H1 (cell line): ENCODE measurements at regions not wholly inside any gene's neighbourhood (a gene's known extent, or its start where the extent isn't known, plus 50 kb on each side); places are given as distances from the start of the nearest gene placed in this dataset.

Source experiments
- CEBPB ChIP-seq: IDR thresholded peaks from 2 replicates; pipeline ENCODE4 v1.6.1; 2012; ENCODE audit warnings: low read depth, low read length
- CHD1 ChIP-seq: IDR thresholded peaks from 2 replicates; pipeline ENCODE4 v1.6.1; 2012; ENCODE audit warnings: low read depth, low read length, improper control_type of control experiment
- CTCF ChIP-seq, 3 experiments: IDR thresholded peaks; 1 replicate in 2 of 3; 2 replicates in 1 of 3; pipeline versions ENCODE4 v1.5.1 to v1.6.1; 2011; ENCODE audit warnings: low read length in 3 of 3, mild to moderate bottlenecking in 3 of 3, inconsistent platforms in 2 of 3, low read depth in 1 of 3, moderate library complexity in 1 of 3; ENCODE audit not compliant: insufficient read depth in 1 of 3; ENCODE audit errors: control extremely low read depth in 1 of 3
- EGR1 ChIP-seq: IDR thresholded peaks from 2 replicates; pipeline ENCODE4 v1.6.1; 2011; ENCODE audit warnings: low read depth, low read length, borderline replicate concordance
- EP300 ChIP-seq, 2 experiments: IDR thresholded peaks; 1 replicate in 1 of 2; 2 replicates in 1 of 2; pipeline ENCODE4 v1.6.1; 2011 to 2012; ENCODE audit warnings: low read depth in 2 of 2, low read length in 2 of 2, mild to moderate bottlenecking in 2 of 2, borderline replicate concordance in 1 of 2, inconsistent platforms in 1 of 2, moderate library complexity in 1 of 2
- HDAC2 ChIP-seq, 2 experiments: fragments of 300-600 bp in 1 of 2; sonication (generic) in 1 of 2; IDR thresholded peaks; 2 replicates each; pipeline ENCODE4 v1.6.1; 2011 to 2012; ENCODE audit warnings: low read depth in 2 of 2, low read length in 2 of 2, mild to moderate bottlenecking in 2 of 2, moderate library complexity in 2 of 2, borderline replicate concordance in 1 of 2, inconsistent platforms in 1 of 2
- NANOG ChIP-seq: IDR thresholded peaks from 2 replicates; pipeline ENCODE4 v1.6.1; 2011; ENCODE audit warnings: low read length, low read depth, mild to moderate bottlenecking, inconsistent platforms; ENCODE audit not compliant: insufficient read depth, poor library complexity, severe bottlenecking
- POLR2AphosphoS5 ChIP-seq: IDR thresholded peaks from 2 replicates; pipeline ENCODE4 v1.6.1; 2011; ENCODE audit warnings: low read depth, low read length
- RAD21 ChIP-seq, 2 experiments: IDR thresholded peaks in 1 of 2; conservative IDR thresholded peaks in 1 of 2; 2 replicates each; pipeline ENCODE4 v1.6.1; 2011; ENCODE audit warnings: low read depth in 2 of 2, low read length in 2 of 2, improper control_type of control experiment in 1 of 2, inconsistent platforms in 1 of 2, mild to moderate bottlenecking in 1 of 2, moderate library complexity in 1 of 2
- RXRA ChIP-seq: IDR thresholded peaks from 2 replicates; pipeline ENCODE4 v1.6.1; 2011; ENCODE audit warnings: low read depth, mild to moderate bottlenecking, low read length, moderate library complexity; ENCODE audit not compliant: insufficient read depth

- TF ChIP-seq CTCF (IDR thresholded peaks at IDR 0.05; ENCODE audit: control extremely low read depth in 1 of 3, insufficient read depth in 1 of 3, low read depth in 1 of 3, low read length in 3 of 3), result peak in 1 of 3 experiments; percentile 14; a peak in 1 of 4 replicates
- TF ChIP-seq HDAC2 (IDR thresholded peaks at IDR 0.05; ENCODE audit: borderline replicate concordance in 1 of 2, low read depth in 2 of 2, low read length in 2 of 2), result no peak
- TF ChIP-seq EP300 (IDR thresholded peaks at IDR 0.05; ENCODE audit: borderline replicate concordance in 1 of 2, low read depth in 2 of 2, low read length in 2 of 2), result no peak
- no peak for TF ChIP-seq CEBPB
- TF ChIP-seq POLR2AphosphoS5, result no peak
- TF ChIP-seq NANOG, result no peak
- TF ChIP-seq CHD1, result no peak
- TF ChIP-seq RAD21 (IDR thresholded peaks at IDR 0.05 in 1 of 2, conservative IDR thresholded peaks at IDR 0.05 in 1 of 2; ENCODE audit: low read depth in 2 of 2, low read length in 2 of 2), result no peak; a peak in 1 of 4 replicates
- TF ChIP-seq EGR1, result no peak
- TF ChIP-seq RXRA, result no peak
Measured at GRCh38 chr4:152235718-152236117, 300.2 kb downstream of the FBXW7 start.
